Muscle layer of colon (tissue), 2 donors: ENCODE measurements at regions not wholly inside any gene's neighbourhood (a gene's known extent, or its start where the extent isn't known, plus 50 kb on each side); places are given as distances from the start of the nearest gene placed in this dataset.

Experiments
- H3K27ac ChIP-seq: one replicate; pipeline ENCODE4 v1.7.0; 2013; ENCODE audit warnings: low read depth, mild to moderate bottlenecking, low read length, moderate library complexity
- H3K27me3 ChIP-seq, 2 donors: one replicate each; pipeline ENCODE4 v1.7.0; 2013; ENCODE audit warnings: low read length in 2 of 2, mild to moderate bottlenecking in 2 of 2; ENCODE audit not compliant: insufficient read depth in 2 of 2, control insufficient read depth in 1 of 2
- H3K36me3 ChIP-seq: one replicate; pipeline ENCODE4 v1.7.0; 2013; ENCODE audit warnings: mild to moderate bottlenecking, low read length; ENCODE audit not compliant: insufficient read depth
- H3K4me1 ChIP-seq: one replicate; pipeline ENCODE4 v1.7.0; 2013; ENCODE audit warnings: mild to moderate bottlenecking, low read length; ENCODE audit not compliant: insufficient read depth
- H3K4me3 ChIP-seq, 2 donors: one replicate each; pipeline ENCODE4 v1.7.0; 2013; ENCODE audit warnings: low read length in 2 of 2, low read depth in 1 of 2, mild to moderate bottlenecking in 1 of 2, moderate library complexity in 1 of 2
- H3K9ac ChIP-seq: one replicate; pipeline ENCODE4 v1.7.0; 2013; ENCODE audit warnings: low read length
- H3K9me3 ChIP-seq: one replicate; pipeline ENCODE4 v1.7.0; 2013; ENCODE audit warnings: mild to moderate bottlenecking, low read length
- donor health status: abdominal sarcoma.
- donor health status: Adenocarcinoma of cecum.

GRCh38 chr14:98169170-98169587 is 1102.8 kb downstream of the BCL11B start:
- Histone ChIP-seq H3K27ac (no peak overlapping the region), H3K9me3 (no peaks in the 10 kb centered on the region), H3K4me1 (no peaks in the 10 kb centered on the region), H3K4me3 (no peak overlapping the region), H3K9ac (no peak overlapping the region), H3K36me3 (no peaks in the 10 kb centered on the region), H3K27me3 (no peaks in the 10 kb centered on the region)

DNA sequence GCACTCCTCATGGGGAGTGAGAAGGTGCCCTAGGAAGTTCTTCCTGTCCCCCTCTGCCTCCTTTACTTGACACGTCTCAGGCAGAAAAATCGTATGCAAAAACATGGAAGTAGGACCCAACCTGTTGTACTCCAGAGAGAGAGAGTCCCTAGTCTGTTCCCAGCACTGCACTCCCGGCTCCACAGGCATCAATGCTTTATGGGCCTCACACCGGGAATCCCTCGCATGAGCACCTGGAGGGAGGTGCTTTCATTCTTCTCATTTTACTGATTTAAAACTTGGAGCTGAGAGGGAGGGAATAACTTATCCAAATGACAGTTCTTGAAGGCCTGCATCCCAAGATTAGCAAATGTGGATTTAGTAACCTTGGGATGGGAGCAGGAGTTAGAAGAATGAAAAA is 1101.4 kb downstream of the BCL11B start:
- H3K36me3 ChIP-seq, result no peaks in the 10 kb centered on the region
- H3K4me3 ChIP-seq, result no peak overlapping the region
- H3K27me3 ChIP-seq, result no peaks in the 10 kb centered on the region
- no peak overlapping the region for H3K9ac ChIP-seq
- no peaks in the 10 kb centered on the region for H3K4me1 ChIP-seq
- H3K27ac ChIP-seq, result no peak overlapping the region
- H3K9me3 ChIP-seq, result no peaks in the 10 kb centered on the region

- H3K4me3 ChIP-seq, result no peak overlapping the region
- no peak overlapping the region for H3K9ac ChIP-seq
- no peaks in the 10 kb centered on the region for H3K36me3 ChIP-seq
- H3K27me3 ChIP-seq, result no peaks in the 10 kb centered on the region
- no peaks in the 10 kb centered on the region for H3K4me1 ChIP-seq
- H3K27ac ChIP-seq, result no peak overlapping the region
- no peaks in the 10 kb centered on the region for H3K9me3 ChIP-seq
Measured at GRCh38 chr14:98171654-98172053, 1100.3 kb downstream of the BCL11B start.

- no peak overlapping the region for H3K27ac ChIP-seq
- no peak overlapping the region for H3K9ac ChIP-seq
- no peaks in the 10 kb centered on the region for H3K27me3 ChIP-seq
- no peaks in the 10 kb centered on the region for H3K9me3 ChIP-seq
- H3K4me1 ChIP-seq, result no peaks in the 10 kb centered on the region
- H3K36me3 ChIP-seq, result no peaks in the 10 kb centered on the region
- H3K4me3 ChIP-seq, result no peak overlapping the region
Measured at GRCh38 chr14:98172243-98172778, 1099.7 kb downstream of the BCL11B start.

- no peaks in the 10 kb centered on the region for H3K9me3 ChIP-seq
- H3K4me1 ChIP-seq, result no peaks in the 10 kb centered on the region
- no peak overlapping the region for H3K27ac ChIP-seq
- H3K9ac ChIP-seq, result no peak overlapping the region
- H3K36me3 ChIP-seq, result no peaks in the 10 kb centered on the region
- H3K27me3 ChIP-seq, result no peaks in the 10 kb centered on the region
- no peak overlapping the region for H3K4me3 ChIP-seq
Measured at GRCh38 chr14:98173305-98173704, 1098.7 kb downstream of the BCL11B start.

DNA sequence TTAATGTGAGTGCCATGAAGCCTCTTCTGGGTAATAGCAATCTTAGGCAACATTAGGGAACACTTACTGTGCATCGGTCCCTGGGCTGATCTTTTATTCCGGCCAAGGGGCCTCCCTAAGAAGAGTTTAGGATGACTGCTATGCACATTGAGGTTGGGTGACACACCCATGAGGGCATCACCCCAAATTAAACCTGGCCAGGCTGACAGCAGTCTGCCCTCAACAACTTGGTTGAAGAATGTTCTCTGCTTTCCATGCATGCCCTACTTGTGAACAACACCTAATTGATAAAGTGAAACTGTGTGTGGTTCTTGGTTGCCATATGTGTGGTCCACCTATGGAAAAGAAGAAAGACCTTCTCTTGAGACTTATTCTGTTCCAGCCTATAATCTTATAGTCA is 1098.0 kb downstream of the BCL11B start:
- H3K36me3 ChIP-seq, result no peaks in the 10 kb centered on the region
- H3K27ac ChIP-seq, result no peak overlapping the region
- no peaks in the 10 kb centered on the region for H3K27me3 ChIP-seq
- H3K4me3 ChIP-seq, result no peak overlapping the region
- no peak overlapping the region for H3K9ac ChIP-seq
- H3K9me3 ChIP-seq, result no peaks in the 10 kb centered on the region
- no peaks in the 10 kb centered on the region for H3K4me1 ChIP-seq

GRCh38 chr14:98175436-98175835 is 1096.6 kb downstream of the BCL11B start:
- no peaks in the 10 kb centered on the region for H3K36me3 ChIP-seq

GRCh38 chr14:98175881-98176280 is 1096.1 kb downstream of the BCL11B start:
- H3K27me3 ChIP-seq, result no peaks in the 10 kb centered on the region
- H3K9ac ChIP-seq, result no peak overlapping the region
- H3K4me1 ChIP-seq, result no peaks in the 10 kb centered on the region
- H3K27ac ChIP-seq, result no peak overlapping the region
- H3K9me3 ChIP-seq, result no peaks in the 10 kb centered on the region
- H3K4me3 ChIP-seq, result no peak overlapping the region
- no peaks in the 10 kb centered on the region for H3K36me3 ChIP-seq

More at GRCh38 chr14:98175436-98175835, 1096.6 kb downstream of the BCL11B start:
- Histone ChIP-seq H3K9me3 (no peaks in the 10 kb centered on the region), H3K4me1 (no peaks in the 10 kb centered on the region), H3K4me3 (no peak overlapping the region), H3K27me3 (no peaks in the 10 kb centered on the region), H3K27ac (no peak overlapping the region), H3K9ac (no peak overlapping the region)

- H3K27ac ChIP-seq, result no peak overlapping the region
- no peaks in the 10 kb centered on the region for H3K4me1 ChIP-seq
- no peaks in the 10 kb centered on the region for H3K36me3 ChIP-seq
- no peaks in the 10 kb centered on the region for H3K9me3 ChIP-seq
- no peak overlapping the region for H3K4me3 ChIP-seq
- H3K27me3 ChIP-seq, result no peaks in the 10 kb centered on the region
- no peak overlapping the region for H3K9ac ChIP-seq
Measured at GRCh38 chr14:98176892-98177291, 1095.1 kb downstream of the BCL11B start.

GRCh38 chr14:98177551-98177950 is 1094.4 kb downstream of the BCL11B start:
- H3K4me1 ChIP-seq, result no peaks in the 10 kb centered on the region
- no peak overlapping the region for H3K9ac ChIP-seq
- no peaks in the 10 kb centered on the region for H3K9me3 ChIP-seq
- no peaks in the 10 kb centered on the region for H3K27me3 ChIP-seq
- no peak overlapping the region for H3K4me3 ChIP-seq
- H3K36me3 ChIP-seq, result no peaks in the 10 kb centered on the region
- H3K27ac ChIP-seq, result no peak overlapping the region

GRCh38 chr14:98181241-98181640 is 1090.8 kb downstream of the BCL11B start:
- Histone ChIP-seq H3K9me3 (no peaks in the 10 kb centered on the region), H3K4me3 (no peak overlapping the region), H3K27me3 (no peaks in the 10 kb centered on the region), H3K27ac (no peak overlapping the region), H3K9ac (no peak overlapping the region), H3K4me1 (no peaks in the 10 kb centered on the region), H3K36me3 (no peaks in the 10 kb centered on the region)

DNA sequence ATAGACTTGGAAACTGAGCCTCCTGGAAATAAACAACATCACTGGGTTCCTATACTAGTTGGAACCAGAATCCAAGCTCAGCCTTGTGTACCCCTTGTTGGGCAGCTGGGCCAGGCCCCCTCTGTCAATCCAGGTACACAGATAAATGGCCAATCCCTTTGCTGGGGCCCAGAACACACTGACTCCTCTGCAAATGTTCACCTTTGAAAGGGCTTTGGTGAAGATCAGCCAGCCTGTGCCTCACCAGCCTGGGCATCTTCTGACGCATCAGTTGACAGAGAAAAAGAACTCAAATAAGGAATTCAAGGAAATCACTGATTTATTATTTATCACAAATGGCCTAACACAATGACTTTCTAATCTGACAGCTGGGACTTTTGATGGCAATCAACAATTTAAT is 1090.2 kb downstream of the BCL11B start:
- H3K36me3 ChIP-seq, result no peaks in the 10 kb centered on the region
- no peaks in the 10 kb centered on the region for H3K27me3 ChIP-seq
- H3K9me3 ChIP-seq, result no peaks in the 10 kb centered on the region
- no peaks in the 10 kb centered on the region for H3K4me1 ChIP-seq
- no peak overlapping the region for H3K27ac ChIP-seq
- H3K4me3 ChIP-seq, result no peak overlapping the region
- no peak overlapping the region for H3K9ac ChIP-seq
